ENCODE measurements at regions not wholly inside any gene's neighbourhood (a gene's known extent, or its start where the extent isn't known, plus 50 kb on each side); places are given as distances from the start of the nearest gene placed in this dataset.
A peak's percentile ranks its signal among the peaks of the same experiment; 100 is the strongest.
"Not testable (repeated sequence)": the region's sequence is repeated elsewhere in the genome, so short reads cannot be mapped to it uniquely, and the experiment has no call there.

DNA sequence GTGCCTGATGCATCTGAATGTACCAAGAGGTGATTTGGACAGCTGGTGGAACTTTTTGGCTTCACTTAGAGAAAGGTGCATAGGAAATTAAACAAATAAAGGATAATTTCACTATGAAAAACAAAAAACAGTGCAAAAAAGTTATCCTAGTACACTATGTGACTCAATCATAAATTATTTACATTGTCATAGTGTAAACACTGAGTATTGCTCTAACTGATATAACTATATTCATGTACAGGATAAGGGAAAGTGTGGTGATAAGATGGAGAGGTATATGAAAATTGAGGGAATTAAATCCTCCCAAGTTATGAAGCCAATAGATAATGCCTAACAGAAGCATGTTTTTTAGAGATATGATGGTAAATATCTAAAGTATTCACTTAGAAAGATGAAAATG is 50.2 kb upstream of the CPNE4 start:
- DNase-seq (ENCODE audit: low spot score), result no peak

DNA sequence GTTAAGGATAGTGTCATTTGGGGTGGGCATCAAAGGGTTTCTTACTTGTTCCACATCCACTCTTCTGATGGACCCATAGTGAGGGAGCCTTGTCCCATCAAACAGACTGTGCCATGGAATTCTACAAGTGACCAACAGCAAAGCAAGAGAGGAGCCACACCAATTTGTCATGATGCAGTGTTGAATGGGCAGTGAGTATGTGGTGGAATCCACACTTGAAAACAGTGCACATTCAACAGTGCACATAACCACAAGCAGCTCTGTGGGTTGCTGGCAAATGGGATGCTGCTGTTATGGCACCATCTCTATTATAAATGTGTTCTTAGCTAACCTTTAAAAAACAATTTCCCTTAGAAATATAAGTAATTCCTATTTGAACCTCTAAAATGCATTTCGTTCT is 52.5 kb upstream of the CPNE4 start:
- no peak for DNase-seq (ENCODE audit: low spot score)

DNA sequence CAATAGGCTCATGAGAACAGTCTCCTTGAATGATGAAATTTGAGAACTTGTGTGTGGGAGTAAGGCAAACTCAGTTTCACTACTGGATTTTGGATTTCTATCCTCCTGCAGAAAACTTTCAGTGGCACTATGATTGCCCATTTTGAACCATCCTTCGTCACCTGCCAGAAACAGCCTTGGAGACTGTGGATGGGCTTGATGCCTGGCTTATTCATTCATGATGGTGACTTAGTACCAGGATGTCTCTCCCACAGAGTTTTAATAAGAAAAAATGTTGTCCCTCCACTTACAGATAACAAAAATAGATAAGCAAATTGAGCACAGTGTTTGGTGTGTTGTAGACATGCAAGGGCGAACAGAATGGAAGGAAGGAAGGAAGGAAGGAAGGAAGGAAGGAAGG is 53.5 kb upstream of the CPNE4 start:
- DNase-seq (ENCODE audit: low spot score), result no peak

- no peak for DNase-seq (ENCODE audit: low spot score)
These were observed 56.1 kb upstream of the CPNE4 start for GRCh38 chr3:132090921-132091320.

- no peak for DNase-seq (ENCODE audit: low spot score)
These were observed 81.8 kb upstream of the CPNE4 start for GRCh38 chr3:132116601-132117000.

DNA sequence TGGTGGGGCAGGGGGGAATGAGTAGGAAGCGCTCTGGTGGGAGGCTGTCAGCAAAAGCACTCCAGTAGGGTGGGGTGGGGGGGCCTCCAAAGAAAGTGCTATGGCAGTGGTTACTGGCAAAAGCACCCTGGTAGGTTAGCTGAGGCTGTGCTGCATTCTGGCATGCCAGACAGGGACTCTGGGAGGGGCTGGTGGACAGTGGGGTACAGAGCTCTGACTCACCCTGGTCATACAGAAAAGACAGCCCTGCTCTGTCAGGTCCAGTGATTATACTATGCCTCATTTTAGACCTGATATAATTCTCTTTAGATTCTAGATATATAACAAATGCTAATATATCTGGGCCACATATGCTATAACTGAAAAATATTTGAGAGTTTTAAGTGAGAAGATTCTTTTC is 82.8 kb upstream of the CPNE4 start:
- no peak for DNase-seq (ENCODE audit: low spot score)

DNA sequence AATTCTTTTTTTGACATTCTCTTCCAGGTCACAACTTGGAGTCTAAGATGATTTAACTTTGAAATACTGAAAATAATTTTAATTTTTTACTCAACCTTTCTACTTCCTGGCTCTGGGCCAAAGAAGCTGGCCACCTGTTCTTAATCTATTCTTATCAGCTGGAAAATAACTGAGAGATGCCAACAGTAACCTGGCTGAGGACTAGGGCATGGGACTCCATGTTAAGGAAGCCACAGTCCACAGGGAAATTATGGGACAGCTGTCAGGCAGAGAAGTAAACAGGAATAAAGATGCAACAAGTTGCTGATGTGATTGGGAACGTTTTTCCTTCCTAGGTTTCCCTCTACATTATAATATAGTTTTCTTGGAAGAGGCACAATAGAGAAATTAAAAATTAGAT is 84.7 kb upstream of the CPNE4 start:
- no peak for DNase-seq (ENCODE audit: low spot score)

DNA sequence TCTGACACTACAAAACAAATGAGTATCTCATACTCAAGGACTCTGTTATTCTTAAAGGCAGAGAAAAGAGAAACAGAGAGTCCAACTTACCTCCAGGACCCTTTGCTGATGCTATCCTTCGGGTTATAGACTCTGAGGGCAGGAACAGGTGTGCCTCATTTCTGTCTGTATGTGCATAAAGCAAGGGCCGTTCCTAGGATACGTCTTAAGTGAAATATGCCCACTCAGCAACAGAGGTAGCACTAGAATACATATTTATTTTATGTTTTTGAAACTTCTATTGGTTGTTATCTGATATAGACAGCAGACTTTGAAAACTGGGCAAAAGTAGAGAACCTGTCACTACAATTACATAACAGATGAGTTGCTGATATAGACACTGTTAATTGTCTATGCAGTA is 89.3 kb upstream of the CPNE4 start:
- no peak for DNase-seq (ENCODE audit: low spot score)

GRCh38 chr3:132124651-132125284 is 90.0 kb upstream of the CPNE4 start:
- DNase-seq (ENCODE audit: low spot score), result no peak

- peak; percentile 67 for DNase-seq (ENCODE audit: low spot score)
These were observed 99.8 kb upstream of the CPNE4 start for GRCh38 chr3:132134611-132135010.

GRCh38 chr3:132135628-132136333 is 101.0 kb upstream of the CPNE4 start:
- DNase-seq (ENCODE audit: low spot score), result peak; percentile 91

GRCh38 chr3:132136334-132136716 is 101.5 kb upstream of the CPNE4 start:
- DNase-seq (ENCODE audit: low spot score), result no peak

DNA sequence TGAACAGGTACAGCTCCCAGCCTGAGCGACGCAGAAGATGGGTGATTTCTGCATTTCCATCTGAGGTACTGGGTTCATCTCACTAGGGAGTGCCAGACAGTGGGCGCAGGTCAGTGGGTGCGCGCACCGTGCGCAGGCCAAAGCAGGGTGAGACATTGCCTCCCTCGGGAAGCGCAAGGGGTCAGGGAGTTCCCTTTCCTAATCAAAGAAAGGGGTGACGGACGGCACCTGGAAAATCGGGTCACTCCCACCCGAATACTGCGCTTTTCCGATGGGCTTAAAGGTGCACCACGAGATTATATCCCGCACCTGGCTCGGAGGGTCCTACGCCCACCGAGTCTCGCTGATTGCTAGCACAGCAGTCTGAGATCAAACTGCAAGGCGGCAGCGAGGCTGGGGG is 102.1 kb upstream of the CPNE4 start:
- DNase-seq (ENCODE audit: low spot score), result not testable (repeated sequence)

DNA sequence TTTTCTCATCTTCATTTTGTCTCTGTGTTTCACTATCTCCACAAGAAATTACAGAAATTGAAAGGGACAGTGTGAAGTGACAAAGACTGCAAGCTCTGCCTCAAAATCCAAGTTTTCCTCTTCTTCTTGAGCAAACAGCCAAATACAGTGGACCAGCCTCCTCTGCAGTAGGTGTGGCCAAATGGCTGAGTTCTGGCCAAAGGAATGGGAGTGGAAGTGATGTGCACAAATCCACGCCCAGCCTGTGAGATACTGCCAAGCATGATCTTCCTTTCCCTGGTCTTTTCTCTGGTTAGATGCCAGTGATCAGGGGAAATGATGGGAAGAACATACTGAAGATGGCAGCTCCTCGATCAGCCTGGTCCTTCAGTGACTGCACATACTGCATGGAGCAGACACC is 111.0 kb upstream of the CPNE4 start:
- DNase-seq (ENCODE audit: low spot score), result peak; percentile 33

- DNase-seq (ENCODE audit: low spot score), result no peak
These were observed 119.8 kb upstream of the CPNE4 start for GRCh38 chr3:132154619-132155018.

GRCh38 chr3:132159145-132159544 is 124.3 kb upstream of the CPNE4 start:
- no peak for DNase-seq (ENCODE audit: low spot score)

- no peak for DNase-seq (ENCODE audit: low spot score)
These were observed 125.4 kb upstream of the CPNE4 start for GRCh38 chr3:132160198-132160597.

GRCh38 chr3:132161608-132162007 is 126.8 kb upstream of the CPNE4 start:
- no peak for DNase-seq (ENCODE audit: low spot score)

DNA sequence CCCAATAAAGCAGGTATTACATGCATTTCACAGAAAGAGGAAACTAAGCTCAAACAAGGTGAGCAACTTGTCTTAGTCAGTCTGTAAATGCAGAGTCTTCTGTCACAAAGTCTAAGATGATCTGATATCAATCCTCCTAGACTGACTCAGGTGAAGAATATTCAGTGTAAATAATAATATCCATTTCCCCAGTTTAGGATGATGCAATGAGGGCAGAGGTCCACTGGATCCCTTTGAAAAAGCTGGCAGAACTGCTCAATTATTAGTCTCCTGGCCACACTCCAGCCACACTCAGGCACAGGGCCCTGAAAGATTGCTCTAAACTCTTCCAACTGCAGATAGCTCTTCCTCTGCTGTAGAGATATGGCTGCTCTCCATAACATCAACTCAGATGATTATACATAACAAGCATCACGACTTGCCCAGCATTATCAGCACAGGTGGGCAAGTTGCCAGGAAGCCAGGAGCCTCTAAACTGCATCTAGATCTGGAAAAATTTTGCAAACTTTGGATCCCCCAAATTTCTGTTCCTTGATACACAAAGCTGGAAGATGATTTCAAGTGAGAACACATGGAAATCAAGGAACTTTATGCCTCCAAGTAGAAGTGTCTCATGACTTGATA is 129.8 kb upstream of the CPNE4 start:
- no peak for DNase-seq (ENCODE audit: low spot score)

DNA sequence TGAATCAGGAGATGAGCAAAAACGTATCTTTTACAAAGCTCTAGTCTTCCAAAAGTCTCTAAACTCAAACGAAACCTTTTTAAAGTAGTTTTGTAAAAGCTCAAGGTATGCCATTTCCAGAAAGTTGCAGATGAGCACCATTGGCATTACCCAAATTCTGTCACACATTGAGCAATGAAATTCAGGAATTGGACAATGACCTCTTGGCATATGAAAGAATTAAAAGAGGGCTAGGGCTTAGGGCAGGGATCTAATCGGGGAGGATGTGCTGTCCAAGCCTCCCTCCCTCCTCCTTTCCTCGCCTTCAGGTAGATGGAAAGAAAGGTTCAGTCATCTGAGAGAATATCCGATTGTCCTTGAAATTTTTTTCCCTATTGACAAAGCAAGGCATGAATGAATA is 133.1 kb upstream of the CPNE4 start:
- DNase-seq (ENCODE audit: low spot score), result no peak

DNA sequence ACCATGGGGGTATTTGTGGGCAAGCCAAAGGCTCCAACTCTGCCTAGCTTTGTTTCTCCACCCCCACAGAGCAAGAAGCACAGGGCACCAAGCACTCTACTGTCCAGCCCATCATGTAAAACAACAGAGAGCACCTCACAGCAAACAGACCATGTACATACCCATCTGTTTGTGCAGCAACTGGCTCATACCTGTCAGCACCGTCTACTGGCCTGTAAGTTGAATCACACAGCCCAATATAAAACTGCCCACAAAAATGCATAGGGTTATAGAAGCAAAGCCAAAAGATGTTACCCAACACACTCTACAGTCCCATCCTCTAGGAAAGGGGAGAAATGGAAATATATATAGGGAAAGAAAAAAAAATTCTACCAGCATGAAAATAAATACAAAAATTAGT is 139.7 kb upstream of the CPNE4 start:
- no peak for DNase-seq (ENCODE audit: low spot score)

GRCh38 chr3:132180337-132180791 is 136.8 kb upstream of the ACP3 start:
- DNase-seq (ENCODE audit: low spot score), result peak; percentile 51

GRCh38 chr3:132183811-132184210 is 133.4 kb upstream of the ACP3 start:
- no peak for DNase-seq (ENCODE audit: low spot score)

- no peak for DNase-seq (ENCODE audit: low spot score)
These were observed 129.5 kb upstream of the ACP3 start for GRCh38 chr3:132187746-132188145.
